ENCODE measurements at regions not wholly inside any gene's neighbourhood (a gene's known extent, or its start where the extent isn't known, plus 50 kb on each side); places are given as distances from the start of the nearest gene placed in this dataset.

- DNase-seq (ENCODE audit: low read depth in 1 of 2, low spot score in 1 of 2), result no peak
- Histone ChIP-seq H3K27me3 (ENCODE audit: insufficient read depth, poor library complexity, severe bottlenecking) (peaks cover 24% of the 10 kb centered on the region), H3K4me3 (replicated peaks; ENCODE audit: insufficient read depth, low read length) (no peak overlapping the region), H3K27ac (replicated peaks) (no peak overlapping the region)
- no peak for TF ChIP-seq REST (IDR thresholded peaks at IDR 0.05; ENCODE audit: insufficient replicate concordance, low read depth)
- no peak for TF ChIP-seq POLR2AphosphoS5 (IDR thresholded peaks at IDR 0.05; ENCODE audit: low read depth)
- no peak for TF ChIP-seq SPI1 (IDR thresholded peaks at IDR 0.05; ENCODE audit: borderline replicate concordance, low read depth)
- TF ChIP-seq GABPA (IDR thresholded peaks at IDR 0.05; ENCODE audit: low read depth), result no peak
- TF ChIP-seq, protein P1, sequence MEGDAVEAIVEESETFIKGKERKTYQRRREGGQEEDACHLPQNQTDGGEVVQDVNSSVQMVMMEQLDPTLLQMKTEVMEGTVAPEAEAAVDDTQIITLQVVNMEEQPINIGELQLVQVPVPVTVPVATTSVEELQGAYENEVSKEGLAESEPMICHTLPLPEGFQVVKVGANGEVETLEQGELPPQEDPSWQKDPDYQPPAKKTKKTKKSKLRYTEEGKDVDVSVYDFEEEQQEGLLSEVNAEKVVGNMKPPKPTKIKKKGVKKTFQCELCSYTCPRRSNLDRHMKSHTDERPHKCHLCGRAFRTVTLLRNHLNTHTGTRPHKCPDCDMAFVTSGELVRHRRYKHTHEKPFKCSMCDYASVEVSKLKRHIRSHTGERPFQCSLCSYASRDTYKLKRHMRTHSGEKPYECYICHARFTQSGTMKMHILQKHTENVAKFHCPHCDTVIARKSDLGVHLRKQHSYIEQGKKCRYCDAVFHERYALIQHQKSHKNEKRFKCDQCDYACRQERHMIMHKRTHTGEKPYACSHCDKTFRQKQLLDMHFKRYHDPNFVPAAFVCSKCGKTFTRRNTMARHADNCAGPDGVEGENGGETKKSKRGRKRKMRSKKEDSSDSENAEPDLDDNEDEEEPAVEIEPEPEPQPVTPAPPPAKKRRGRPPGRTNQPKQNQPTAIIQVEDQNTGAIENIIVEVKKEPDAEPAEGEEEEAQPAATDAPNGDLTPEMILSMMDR (IDR thresholded peaks at IDR 0.05; ENCODE audit: insufficient read depth, low read length), result no peak
Measured at GRCh38 chr12:98372340-98373024, 142.9 kb upstream of the TMPO start.

GRCh38 chr12:98373025-98373554 is 142.3 kb upstream of the TMPO start:
- Histone ChIP-seq H3K27ac (replicated peaks) (no peak overlapping the region), H3K4me3 (replicated peaks; ENCODE audit: insufficient read depth, low read length) (no peak overlapping the region), H3K27me3 (ENCODE audit: insufficient read depth, poor library complexity, severe bottlenecking) (peaks cover 30% of the 10 kb centered on the region)
- peak; percentile 19; the same call in 1 of the 2 replicates for TF ChIP-seq SPI1 (IDR thresholded peaks at IDR 0.05; ENCODE audit: borderline replicate concordance, low read depth)
- no peak for TF ChIP-seq REST (IDR thresholded peaks at IDR 0.05; ENCODE audit: insufficient replicate concordance, low read depth)
- TF ChIP-seq POLR2AphosphoS5 (IDR thresholded peaks at IDR 0.05; ENCODE audit: low read depth), result no peak
- TF ChIP-seq, protein P1 (IDR thresholded peaks at IDR 0.05; ENCODE audit: insufficient read depth, low read length), result peak; percentile 21
- peak in 1 of 2 experiments; percentile 16 for DNase-seq (ENCODE audit: low read depth in 1 of 2, low spot score in 1 of 2)

- Histone ChIP-seq H3K27ac (replicated peaks) (no peak overlapping the region), H3K4me3 (replicated peaks; ENCODE audit: insufficient read depth, low read length) (no peak overlapping the region), H3K27me3 (ENCODE audit: insufficient read depth, poor library complexity, severe bottlenecking) (peaks cover 31% of the 10 kb centered on the region)
- no peak for DNase-seq (ENCODE audit: low read depth in 1 of 2, low spot score in 1 of 2)
- TF ChIP-seq GABPA (IDR thresholded peaks at IDR 0.05; ENCODE audit: low read depth), result no peak
- TF ChIP-seq POLR2AphosphoS5 (IDR thresholded peaks at IDR 0.05; ENCODE audit: low read depth), result no peak
- TF ChIP-seq SPI1 (IDR thresholded peaks at IDR 0.05; ENCODE audit: borderline replicate concordance, low read depth), result no peak
- TF ChIP-seq, protein P1 (IDR thresholded peaks at IDR 0.05; ENCODE audit: insufficient read depth, low read length), result no peak
- TF ChIP-seq REST (IDR thresholded peaks at IDR 0.05; ENCODE audit: insufficient replicate concordance, low read depth), result no peak
Measured at GRCh38 chr12:98374007-98374406, 141.4 kb upstream of the TMPO start.

Measured in HL-60 (cell line).